HG03280 (cell line): ENCODE measurements at regions not wholly inside any gene's neighbourhood (a gene's known extent, or its start where the extent isn't known, plus 50 kb on each side); places are given as distances from the start of the nearest gene placed in this dataset.

Source experiments
- ATAC-seq: cut with Tn5 transposase; IDR thresholded peaks from one replicate; pipeline ENCODE4 v1.9.1; 2021; ENCODE audit warnings: mild to moderate bottlenecking, moderate library complexity; ENCODE audit not compliant: unreplicated experiment

DNA sequence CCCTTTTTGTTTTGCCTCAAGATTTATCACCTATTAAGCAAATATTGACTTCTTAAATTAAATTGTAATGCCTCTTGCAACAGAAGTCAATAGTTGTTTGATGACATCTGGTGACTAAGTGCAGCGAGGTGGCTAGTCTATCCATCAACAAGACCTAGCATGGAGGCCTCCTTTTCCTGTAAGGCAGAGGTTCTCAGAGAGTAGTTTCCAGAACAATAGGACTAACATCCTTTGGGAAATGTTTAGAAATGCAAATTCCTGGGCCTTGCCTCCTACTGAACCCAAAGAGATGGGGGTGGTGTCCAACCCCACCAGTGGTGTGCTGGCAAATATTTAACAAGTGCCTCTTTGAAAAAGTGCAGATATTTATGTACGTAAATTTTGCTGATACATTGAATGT, 143.7 kb downstream of the SCP2D1 start:
- ATAC-seq, result no peak

GRCh38 chr20:18971121-18971520, 157.5 kb downstream of the SCP2D1 start:
- ATAC-seq, result no peak

DNA sequence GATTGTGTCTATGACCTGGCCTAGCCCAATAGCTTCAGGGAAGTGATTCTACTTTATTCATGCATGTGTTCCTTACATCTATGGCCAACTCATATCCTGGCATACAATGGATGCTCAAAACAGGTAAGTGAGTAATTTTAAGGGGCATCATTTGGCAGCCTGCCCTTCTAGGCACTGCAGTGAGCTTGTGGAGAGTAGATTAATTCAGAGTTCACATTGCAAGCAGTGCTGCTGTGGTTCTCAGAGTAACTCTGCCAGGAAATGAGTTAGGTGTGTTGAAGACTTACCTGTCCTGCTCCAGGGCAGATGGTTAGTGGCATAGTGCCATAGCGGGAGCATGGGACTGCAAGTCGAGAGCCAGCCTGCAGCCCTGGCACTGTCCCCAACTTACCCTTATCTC, 158.0 kb downstream of the SCP2D1 start:
- no peak for ATAC-seq

- no peak for ATAC-seq
These were observed 158.8 kb downstream of the SCP2D1 start for GRCh38 chr20:18972251-18972876.

DNA sequence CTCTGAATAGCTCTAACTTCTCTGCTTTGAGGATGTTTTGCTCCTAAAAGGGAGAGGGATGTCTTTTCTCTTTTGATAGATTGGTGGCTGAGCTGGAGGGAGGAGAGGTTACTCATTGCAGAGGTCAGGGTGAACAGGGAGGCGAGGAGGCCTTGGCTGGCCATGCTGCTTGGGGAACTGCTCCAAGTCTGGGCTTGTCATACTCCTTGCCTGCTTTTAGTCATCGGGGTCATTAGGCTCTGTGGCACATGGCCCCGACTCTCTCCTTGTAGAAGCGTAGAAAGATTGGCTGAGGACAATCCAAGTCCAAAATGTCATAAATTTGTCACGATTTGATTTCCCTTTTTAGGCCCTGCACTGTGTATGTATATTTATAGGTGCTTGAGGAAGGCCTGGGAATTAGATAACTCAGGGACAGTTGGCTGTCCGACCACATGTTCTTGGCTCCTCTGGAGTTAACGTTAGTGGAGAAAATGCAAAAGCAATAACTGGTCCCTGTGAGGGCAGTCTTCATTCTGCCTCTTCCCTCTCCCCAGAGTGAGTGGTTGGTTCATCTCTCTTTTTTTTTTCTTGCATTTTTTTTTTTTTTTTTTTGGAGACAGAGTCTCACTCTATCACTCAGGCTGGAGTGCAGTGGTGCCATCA, 160.1 kb downstream of the SCP2D1 start:
- no peak for ATAC-seq

- no peak for ATAC-seq
These were observed 161.1 kb downstream of the SCP2D1 start for GRCh38 chr20:18974660-18975059.

- ATAC-seq, result no peak
These were observed 163.9 kb downstream of the SCP2D1 start for GRCh38 chr20:18977441-18977840.

- no peak for ATAC-seq
These were observed 164.7 kb downstream of the SCP2D1 start for GRCh38 chr20:18978311-18978710.

DNA sequence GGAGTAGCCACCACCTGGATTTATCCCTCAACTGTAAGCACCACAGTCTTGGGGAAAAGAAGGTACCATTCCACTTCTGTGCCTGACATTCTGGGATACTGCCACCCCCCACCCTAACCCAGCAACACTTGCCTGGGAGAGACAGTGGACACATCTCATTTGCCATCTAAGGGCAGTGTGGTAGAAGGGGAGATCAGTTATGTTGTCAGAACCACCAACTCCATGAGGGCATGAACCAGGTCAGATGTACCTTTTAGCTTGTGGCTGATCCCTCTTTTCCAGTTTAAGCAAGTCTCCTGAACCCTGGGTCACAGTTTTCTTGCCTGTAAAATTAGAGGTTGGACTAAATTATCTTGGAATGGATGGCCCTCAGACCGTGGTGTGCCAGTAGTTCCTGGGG, 165.5 kb downstream of the SCP2D1 start:
- ATAC-seq, result no peak

DNA sequence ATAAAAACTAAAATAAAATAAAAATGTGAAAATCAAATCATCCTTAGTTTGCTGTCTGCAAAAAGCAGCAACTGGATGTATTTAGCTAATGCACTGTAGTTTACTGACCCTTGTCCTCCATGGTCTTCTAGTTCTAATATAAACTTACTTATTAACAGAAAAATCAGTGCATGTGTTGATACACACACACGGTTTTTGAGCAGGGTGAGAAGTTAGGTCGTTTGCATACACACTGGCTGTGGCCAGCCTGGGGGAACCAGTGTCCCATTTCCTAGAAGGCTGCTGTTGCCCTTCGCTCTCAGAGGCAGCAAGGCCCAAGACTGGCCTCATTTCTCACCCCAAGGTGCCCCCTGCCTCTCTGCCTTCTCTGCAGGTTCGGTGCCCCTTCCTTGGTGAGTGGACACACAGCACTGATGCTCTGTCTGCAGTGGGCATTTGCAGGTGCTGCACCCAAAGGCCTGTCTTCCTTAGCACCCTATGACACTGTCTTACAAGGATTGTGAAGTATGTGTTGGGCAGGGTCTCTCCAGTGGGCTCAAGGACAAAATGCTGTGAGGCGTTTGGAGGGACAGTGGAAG, 168.5 kb downstream of the SCP2D1 start:
- ATAC-seq, result no peak

DNA sequence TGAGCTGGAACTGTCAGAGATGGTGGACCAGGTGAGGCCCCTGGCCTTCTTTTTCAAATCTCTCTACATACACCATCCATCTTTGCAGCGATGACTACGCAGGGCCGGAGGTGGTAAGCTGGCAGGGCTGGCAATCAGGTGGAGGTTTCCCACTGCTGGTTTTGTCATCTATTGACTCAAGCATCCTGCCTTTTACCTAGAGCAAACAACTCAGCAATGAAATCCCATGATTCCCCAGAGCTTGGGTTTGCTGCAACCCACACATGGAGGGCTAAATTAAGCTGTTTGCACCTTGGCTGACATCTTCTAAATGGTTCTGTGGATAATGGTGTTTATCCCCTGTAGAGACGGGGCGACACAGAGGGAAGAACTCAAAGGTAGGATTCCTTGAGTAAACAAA, 170.2 kb downstream of the SCP2D1 start:
- no peak for ATAC-seq

DNA sequence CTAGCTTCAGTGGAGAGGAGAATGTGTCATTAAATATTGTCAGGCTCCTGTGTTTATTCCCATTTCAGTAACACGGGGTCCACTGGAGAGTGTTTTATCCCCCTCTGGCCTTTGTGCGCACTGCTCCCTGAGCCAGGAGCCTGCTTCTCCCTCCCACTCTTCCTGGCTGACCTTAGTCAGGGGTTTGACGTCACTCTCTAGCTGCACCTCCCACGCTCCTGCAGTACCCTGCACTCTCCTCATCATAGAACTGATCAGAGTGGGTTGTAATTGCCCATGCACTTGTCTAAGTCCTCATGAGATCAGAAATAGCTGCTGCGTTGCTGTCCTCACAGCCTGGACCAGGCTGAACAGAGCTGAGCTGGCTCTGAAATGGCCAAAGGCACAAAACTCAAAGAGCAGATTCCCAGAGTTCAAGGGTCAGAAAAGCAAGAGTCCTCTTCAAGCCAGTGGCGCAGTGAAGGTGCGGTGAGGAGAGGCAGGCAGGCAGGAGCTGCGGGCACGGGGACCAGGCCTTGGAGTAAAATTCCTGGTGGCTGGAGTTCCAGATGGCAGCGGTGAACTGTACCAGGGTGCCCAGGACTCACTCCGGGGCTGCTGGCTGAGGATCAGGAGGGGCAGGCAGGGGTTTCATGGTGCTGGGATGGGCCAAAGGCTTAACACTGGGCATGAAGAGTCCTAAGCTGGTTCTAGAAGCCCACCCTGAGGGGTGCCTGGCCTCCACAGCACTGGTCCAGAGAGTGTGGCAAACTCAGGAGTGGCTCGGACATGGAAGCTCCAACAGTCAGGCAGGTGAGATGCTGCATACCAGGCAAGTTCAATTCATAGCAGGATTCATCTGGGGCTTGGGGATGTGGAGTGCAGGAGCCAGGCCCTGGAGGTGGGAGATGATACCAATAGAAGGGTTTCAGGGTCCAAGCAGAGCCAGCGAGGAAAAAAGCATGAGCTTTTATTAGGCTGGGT, 170.9 kb downstream of the SCP2D1 start:
- no peak for ATAC-seq

DNA sequence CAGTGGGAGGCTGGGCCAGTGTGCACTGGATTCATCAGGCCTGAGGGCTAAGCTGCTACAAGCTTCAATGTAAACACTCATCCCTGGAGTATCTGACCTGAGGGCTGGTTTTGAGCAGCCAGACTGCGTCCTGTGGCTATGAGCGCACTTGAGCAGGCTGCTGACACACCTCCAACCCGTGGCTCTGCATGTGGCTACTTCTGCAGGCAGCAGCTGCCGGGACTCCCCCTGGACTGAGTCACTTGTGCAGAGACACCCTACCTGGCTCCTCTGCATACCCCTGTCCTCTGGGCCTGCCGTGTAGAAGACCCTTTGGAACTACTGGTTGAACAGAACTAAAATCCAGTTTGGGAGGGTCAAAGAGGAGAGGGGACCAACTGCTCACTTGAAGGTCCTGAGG, 172.0 kb downstream of the SCP2D1 start:
- ATAC-seq, result no peak

DNA sequence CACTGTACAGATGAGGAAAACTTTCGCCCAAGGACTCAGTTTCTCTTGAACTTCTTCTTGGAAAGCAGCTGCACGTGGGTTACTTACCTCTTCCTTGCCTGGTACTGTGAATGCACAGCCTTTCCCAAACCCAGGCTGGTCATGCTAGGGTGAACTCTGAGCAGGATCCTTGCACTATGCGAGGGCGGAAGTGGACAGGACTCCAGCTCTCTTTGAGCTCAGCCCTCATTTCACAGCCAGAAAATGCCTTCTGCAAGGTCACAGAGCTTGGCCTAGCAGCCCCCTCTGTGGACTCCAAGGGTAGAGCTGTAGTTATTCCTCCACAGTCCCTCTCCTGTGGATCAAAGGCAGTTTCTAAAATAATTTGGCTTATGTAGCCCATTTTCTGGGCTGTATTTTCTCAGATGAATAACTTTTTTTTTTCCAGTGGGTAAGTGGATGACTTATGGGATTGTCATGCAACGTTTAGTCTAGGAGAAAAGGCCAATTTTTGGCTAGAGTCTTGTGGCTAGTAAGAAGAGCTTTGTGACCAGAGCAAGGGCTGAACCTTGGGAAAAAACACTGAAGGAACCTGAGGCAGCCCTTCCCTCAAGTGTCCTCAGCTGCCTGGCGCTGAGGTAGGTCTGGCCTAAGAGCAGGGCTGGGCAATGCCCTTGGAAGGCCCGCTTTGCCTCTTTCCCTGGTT, 172.7 kb downstream of the SCP2D1 start:
- ATAC-seq, result no peak

DNA sequence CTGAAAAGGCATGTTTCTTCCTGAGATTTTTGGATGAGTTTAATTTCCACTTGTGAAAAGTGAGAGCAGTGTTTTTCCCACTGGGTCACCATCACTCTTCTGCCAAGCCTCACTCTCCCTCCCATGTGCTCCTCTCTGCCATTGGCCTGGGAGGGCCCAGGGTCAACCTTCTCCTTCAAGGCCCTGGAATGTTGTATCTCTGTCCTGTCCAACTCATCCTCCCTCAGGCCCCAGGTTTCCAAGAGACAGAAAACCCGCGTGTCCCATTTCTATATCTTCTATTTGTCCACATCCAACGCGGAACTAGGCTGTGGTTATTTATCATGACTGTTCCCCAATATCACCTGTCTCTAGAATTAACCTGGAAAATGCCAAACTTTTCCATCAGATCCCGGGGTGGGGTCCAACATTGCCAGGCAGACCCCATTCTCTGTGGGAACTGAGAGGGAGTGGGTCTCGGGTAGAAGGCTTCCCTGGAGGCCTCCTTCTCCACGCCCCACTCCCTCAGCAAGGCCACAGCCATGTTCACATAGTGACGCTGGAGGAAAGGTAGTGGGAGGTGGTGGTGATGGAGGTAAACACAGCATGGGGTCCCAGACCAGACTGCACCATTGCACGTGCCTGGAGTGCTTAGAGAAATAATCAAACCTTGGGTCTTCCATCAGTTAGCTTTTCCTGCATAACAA, 173.5 kb downstream of the SCP2D1 start:
- ATAC-seq, result no peak

DNA sequence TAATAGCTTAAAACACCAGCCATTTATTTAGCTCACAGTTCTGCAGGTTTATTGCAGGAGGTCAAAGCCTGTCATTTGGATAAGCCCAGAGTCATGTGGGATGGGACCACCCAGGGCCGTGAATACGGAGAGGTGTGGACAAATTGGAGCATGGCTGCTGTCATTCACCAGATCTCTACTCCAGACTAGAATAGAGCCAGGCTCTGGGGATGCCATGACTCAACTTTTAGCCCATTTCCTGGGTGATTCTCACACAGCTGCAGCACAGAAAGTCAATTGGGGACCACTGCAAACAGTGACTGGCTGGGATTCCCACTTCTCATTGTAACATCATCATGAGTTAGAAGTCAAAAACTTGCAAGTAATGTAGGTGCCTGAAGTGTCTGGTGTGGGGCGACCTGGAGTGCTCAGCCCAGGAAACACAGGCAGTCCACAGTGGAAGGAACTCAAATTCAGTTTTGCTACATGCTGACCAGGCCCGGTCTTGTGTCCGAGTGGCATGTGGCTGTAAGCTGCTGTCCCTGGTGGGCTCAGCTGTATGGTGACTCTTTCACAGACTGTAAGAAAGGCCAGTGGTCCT, 174.3 kb downstream of the SCP2D1 start:
- no peak for ATAC-seq

DNA sequence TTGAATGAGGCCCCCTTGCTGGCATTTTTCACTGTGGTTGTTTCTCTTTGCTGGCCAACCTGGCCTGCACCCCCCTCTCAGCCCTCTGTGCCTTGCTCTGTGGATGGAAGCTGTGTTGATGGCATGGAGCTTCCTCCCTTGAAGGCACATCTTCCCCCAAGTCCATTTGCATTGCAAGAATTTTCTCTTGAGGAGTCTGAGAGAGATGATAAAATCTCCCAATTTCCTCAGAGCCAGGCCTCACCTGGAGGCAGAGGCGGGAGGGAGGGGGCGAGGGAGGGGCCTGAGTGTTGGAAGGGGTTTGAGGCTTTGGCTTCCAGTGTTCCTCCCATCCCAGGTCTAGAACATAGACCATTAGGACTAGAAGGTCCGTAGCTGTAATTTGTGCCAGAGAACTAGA, 175.1 kb downstream of the SCP2D1 start:
- ATAC-seq, result no peak

DNA sequence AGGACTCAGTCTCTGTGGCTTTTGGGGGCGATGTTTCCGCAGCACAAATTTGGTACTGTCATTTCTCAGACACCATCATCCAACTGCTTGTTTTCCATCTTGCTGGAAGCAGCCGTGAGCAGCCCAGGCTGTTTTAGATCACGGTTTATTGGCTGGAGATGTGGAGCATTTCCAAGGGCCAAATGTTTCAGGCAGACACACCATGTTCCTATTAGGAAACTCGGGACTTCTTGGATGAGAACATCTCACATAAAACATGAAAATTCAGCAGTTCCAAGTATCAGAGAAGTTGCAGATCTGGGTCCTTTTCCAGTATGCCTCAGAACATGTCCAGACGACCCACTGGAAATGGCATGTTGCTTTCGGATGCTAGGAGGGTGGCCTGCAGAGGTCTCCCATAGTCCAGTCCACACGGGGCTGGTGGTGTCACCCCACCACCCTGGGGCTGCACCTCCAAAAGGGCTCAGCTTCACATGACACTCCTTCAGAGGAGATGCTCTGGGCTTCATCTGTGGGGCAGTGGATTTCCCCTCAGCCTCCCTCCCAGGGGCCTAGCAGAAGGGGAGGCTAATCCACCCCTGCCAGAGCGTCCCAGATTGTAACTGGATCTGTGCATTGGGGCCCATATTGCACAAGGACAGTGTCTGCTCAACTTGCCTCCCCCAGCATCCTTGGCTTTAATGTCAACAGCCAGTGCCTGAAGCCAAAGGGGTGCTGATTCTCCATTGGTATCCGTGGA, 176.3 kb downstream of the SCP2D1 start:
- ATAC-seq, result no peak

GRCh38 chr20:18991012-18991411, 177.4 kb downstream of the SCP2D1 start:
- ATAC-seq, result no peak
